K562 (cell line): ENCODE measurements at regions not wholly inside any gene's neighbourhood (a gene's known extent, or its start where the extent isn't known, plus 50 kb on each side); places are given as distances from the start of the nearest gene placed in this dataset.

ENCODE experiments used
- ATAC-seq: fragments of 200-7000 bp; cut with Tn5 transposase; 3 replicates; pipeline ENCODE4 v1.9.1; 2020; ENCODE audit warnings: moderate library complexity
- BruUV-seq: library from RNA; stranded (reverse); fragments of 400-500 nt; replicated peaks from 2 replicates; lab custom pipeline; 2021; lab: Mats Ljungman, UMichigan
- CTCF ChIA-PET: fragments of 300-600 bp; formaldehyde crosslinking; extraction: SDS; loops from one replicate; lab custom pipeline; 2021; ENCODE audit warnings: low intra/inter-chr PET ratio; lab: Yijun Ruan, JAX
- POLR2A ChIA-PET: fragments of 300-600, 350-650 bp; sonication (Branson Sonifier 250); formaldehyde crosslinking; extraction: SDS; loops from one replicate; lab custom pipeline; 2021; ENCODE audit warnings: antibody characterized with exemption, inconsistent platforms; lab: Yijun Ruan, JAX
- DNase-seq, 4 experiments: peaks; one replicate each; pipeline versions ENCODE4 v3.0.0 to v3.0.0-alpha.2; 2011 to 2018; ENCODE audit warnings: low spot score in 3 of 4, mixed read lengths in 3 of 4; ENCODE audit errors: extremely low read depth in 1 of 4
- FAIRE-seq: peaks from 2 replicates; lab custom pipeline; 2011; peaks lifted over from hg19 to GRCh38; lab: Jason Lieb, UNC
- H2AFZ ChIP-seq: 2 replicates; pipeline ENCODE4 v1.6.0; 2011; ENCODE audit warnings: low read depth, low read length, control low read depth, inconsistent platforms
- H3K27ac ChIP-seq: fragments of 200-600 bp; 3 replicates; pipeline ENCODE4 v1.8.0; 2011; ENCODE audit warnings: low read depth, mild to moderate bottlenecking, control low read depth, inconsistent platforms, low read length, moderate library complexity, mixed read lengths; ENCODE audit errors: extremely low read depth
- H3K27me3 ChIP-seq, 2 experiments: fragments of 300-600 bp in 1 of 2; 2 replicates in 1 of 2; 3 replicates in 1 of 2; pipeline versions ENCODE4 v1.6.0 to v1.8.0; 2011; ENCODE audit warnings: inconsistent platforms in 2 of 2, low read length in 2 of 2, mild to moderate bottlenecking in 1 of 2, mixed read lengths in 1 of 2, moderate library complexity in 1 of 2; ENCODE audit not compliant: control insufficient read depth in 2 of 2, insufficient read depth in 2 of 2
- H3K36me3 ChIP-seq: fragments of 300-600 bp; 3 replicates; pipeline ENCODE4 v1.8.0; 2011; ENCODE audit warnings: mild to moderate bottlenecking, low read length, inconsistent platforms; ENCODE audit not compliant: control insufficient read depth, insufficient read depth
- H3K4me1 ChIP-seq, 2 experiments: fragments of 200-600 bp in 1 of 2; replicated peaks in 1 of 2; 2 replicates in 1 of 2; 3 replicates in 1 of 2; pipeline versions ENCODE4 v1.5.1 to v1.8.0; 2011; ENCODE audit warnings: inconsistent platforms in 2 of 2, low read length in 2 of 2, mild to moderate bottlenecking in 1 of 2, mixed read lengths in 1 of 2, moderate library complexity in 1 of 2; ENCODE audit not compliant: control insufficient read depth in 2 of 2, insufficient read depth in 2 of 2
- H3K4me2 ChIP-seq: 2 replicates; pipeline ENCODE4 v1.6.1; 2011; ENCODE audit warnings: low read length, control low read depth, inconsistent platforms, mixed read lengths; ENCODE audit not compliant: insufficient read depth
- H3K4me3 ChIP-seq: fragments of 200-600 bp; sonication (generic), shearing (Covaris generic); 2 replicates; pipeline ENCODE4 v1.5.1; 2016; ENCODE audit warnings: control low read depth, inconsistent platforms
- H3K79me2 ChIP-seq: fragments of 200-600 bp; 3 replicates; pipeline ENCODE4 v1.8.0; 2011; ENCODE audit warnings: low read length, inconsistent platforms; ENCODE audit not compliant: control insufficient read depth, insufficient read depth
- H3K9ac ChIP-seq, 2 experiments: 2 replicates each; pipeline versions ENCODE4 v1.6.0 to v1.6.1; 2011; ENCODE audit warnings: low read depth in 2 of 2, low read length in 2 of 2, control low read depth in 1 of 2, inconsistent platforms in 1 of 2, mild to moderate bottlenecking in 1 of 2, mixed read lengths in 1 of 2; ENCODE audit not compliant: insufficient read depth in 1 of 2
- H3K9me1 ChIP-seq: one replicate; pipeline ENCODE4 v1.6.0; 2011; ENCODE audit warnings: inconsistent platforms, mild to moderate bottlenecking, low read length, moderate library complexity; ENCODE audit not compliant: control insufficient read depth, insufficient read depth
- H3K9me3 ChIP-seq: replicated peaks from 2 replicates; pipeline ENCODE4 v1.5.1; 2011; ENCODE audit warnings: low read depth, low read length, inconsistent platforms; ENCODE audit not compliant: control insufficient read depth, insufficient read depth
- H4K20me1 ChIP-seq: replicated peaks from 2 replicates; pipeline ENCODE4 v1.6.1; 2011; ENCODE audit warnings: low read length, inconsistent platforms, mixed read lengths; ENCODE audit not compliant: control insufficient read depth, insufficient read depth
- CHD4 ChIP-seq: fragments of 200-600 bp; sonication (generic); IDR thresholded peaks from 3 replicates; pipeline ENCODE4 v1.6.1; 2012; ENCODE audit warnings: low read depth, mild to moderate bottlenecking, mixed read lengths, low read length, inconsistent platforms; ENCODE audit not compliant: insufficient read depth, insufficient replicate concordance, poor library complexity, severe bottlenecking
- CXXC5 ChIP-seq: fragments of 250-450 bp; sonication (Bioruptor Pico); IDR thresholded peaks from 2 replicates; pipeline ENCODE4 v1.8.0; 2022; ENCODE audit warnings: inconsistent platforms, mild to moderate bottlenecking, moderate library complexity
- EHMT2 ChIP-seq: fragments of 450-650 bp; IDR thresholded peaks from 2 replicates; pipeline ENCODE4 v1.6.1; 2018; ENCODE audit warnings: antibody characterized with exemption
- FUS ChIP-seq: fragments of 200-400 bp; formaldehyde crosslinking; optimal IDR thresholded peaks from 2 replicates; pipeline ENCODE3; 2017; ENCODE audit warnings: low read depth, low read length
- MYNN ChIP-seq, 2 experiments: sonication (generic); formaldehyde crosslinking in 1 of 2; IDR thresholded peaks; 2 replicates each; pipeline versions ENCODE4 v1.5.0 to v1.6.1; 2016 to 2020; ENCODE audit warnings: antibody characterized with exemption in 1 of 2, missing genetic modification reagents in 1 of 2
- NCOA6 ChIP-seq: fragments of 450-650 bp; IDR thresholded peaks from 2 replicates; pipeline ENCODE4 v1.6.1; 2017; ENCODE audit warnings: mild to moderate bottlenecking
- RAD51 ChIP-seq: fragments of 450-650 bp; IDR thresholded peaks from 2 replicates; pipeline ENCODE4 v1.7.1; 2016; ENCODE audit warnings: low read depth, mild to moderate bottlenecking, borderline replicate concordance
- SIN3A ChIP-seq, 2 experiments: fragments of 150-350 bp in 1 of 2; IDR thresholded peaks; 2 replicates each; pipeline ENCODE4 v1.6.1; 2011 to 2016; ENCODE audit warnings: borderline replicate concordance in 2 of 2, low read depth in 2 of 2, low read length in 2 of 2, mild to moderate bottlenecking in 2 of 2, moderate library complexity in 2 of 2; ENCODE audit not compliant: control insufficient read depth in 1 of 2
- TEAD4 ChIP-seq, 2 experiments: sonication (generic) in 1 of 2; formaldehyde crosslinking in 1 of 2; IDR thresholded peaks; 2 replicates each; pipeline versions ENCODE4 v1.6.1 to v1.8.0; 2012 to 2022; ENCODE audit warnings: borderline replicate concordance in 1 of 2, inconsistent platforms in 1 of 2, low read length in 1 of 2, mild to moderate bottlenecking in 1 of 2, missing genetic modification reagents in 1 of 2
- ZNF445 ChIP-seq: fragments of 250-450 bp; sonication (Bioruptor Pico); IDR thresholded peaks from 2 replicates; pipeline ENCODE4 v1.4.0; 2020; ENCODE audit warnings: low read depth, mild to moderate bottlenecking, moderate library complexity
- WGBS: fragments of 100-300 bp; shearing (Covaris generic); methylation state at CpG from one replicate; pipeline ENCODE4 v1.1.6; 2016; ENCODE audit warnings: low coverage, mixed read lengths; ENCODE audit not compliant: insufficient coverage; ENCODE audit errors: missing lambda C conversion rate; 5-methylcytosine and 5-hydroxymethylcytosine counted together
- in situ Hi-C: fragments of 300-500 bp; cut with MboI; formaldehyde crosslinking; loops from 4 replicates; pipeline ENCODE4 v1.15.0; 2018; ENCODE audit warnings: inconsistent platforms, mixed read lengths
- intact Hi-C: fragments of 100-400 bp; cut with micrococcal nuclease; formaldehyde crosslinking; loops from 2 replicates; pipeline ENCODE4 v1.14.2; 2022
- TF ChIP-seq, protein P1 (sequence below): fragments of 200-400 bp; formaldehyde crosslinking; IDR thresholded peaks from 2 replicates; pipeline ENCODE4 v1.6.1; 2017; ENCODE audit warnings: mild to moderate bottlenecking, low read depth, low read length, moderate library complexity

DNA sequence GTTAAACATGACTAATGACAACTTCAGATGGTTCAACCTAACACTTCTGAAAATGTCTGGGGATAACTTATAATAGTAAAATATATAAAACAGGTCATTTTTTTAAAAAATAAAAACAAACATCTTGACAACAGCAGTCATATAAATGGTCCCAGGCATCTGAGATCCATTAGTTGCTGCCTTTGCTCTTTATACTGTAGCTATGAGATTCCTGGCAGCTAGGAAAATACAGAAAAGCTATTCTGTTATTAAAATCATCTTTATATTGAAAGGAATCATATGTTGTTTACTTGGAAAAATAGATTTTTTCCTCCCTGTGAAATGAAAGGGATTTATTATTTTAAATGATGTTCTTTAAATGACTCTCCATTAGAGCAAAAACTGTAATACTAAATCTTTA, 55.7 kb upstream of the DEUP1 start (continued):
- TF ChIP-seq, protein P1, sequence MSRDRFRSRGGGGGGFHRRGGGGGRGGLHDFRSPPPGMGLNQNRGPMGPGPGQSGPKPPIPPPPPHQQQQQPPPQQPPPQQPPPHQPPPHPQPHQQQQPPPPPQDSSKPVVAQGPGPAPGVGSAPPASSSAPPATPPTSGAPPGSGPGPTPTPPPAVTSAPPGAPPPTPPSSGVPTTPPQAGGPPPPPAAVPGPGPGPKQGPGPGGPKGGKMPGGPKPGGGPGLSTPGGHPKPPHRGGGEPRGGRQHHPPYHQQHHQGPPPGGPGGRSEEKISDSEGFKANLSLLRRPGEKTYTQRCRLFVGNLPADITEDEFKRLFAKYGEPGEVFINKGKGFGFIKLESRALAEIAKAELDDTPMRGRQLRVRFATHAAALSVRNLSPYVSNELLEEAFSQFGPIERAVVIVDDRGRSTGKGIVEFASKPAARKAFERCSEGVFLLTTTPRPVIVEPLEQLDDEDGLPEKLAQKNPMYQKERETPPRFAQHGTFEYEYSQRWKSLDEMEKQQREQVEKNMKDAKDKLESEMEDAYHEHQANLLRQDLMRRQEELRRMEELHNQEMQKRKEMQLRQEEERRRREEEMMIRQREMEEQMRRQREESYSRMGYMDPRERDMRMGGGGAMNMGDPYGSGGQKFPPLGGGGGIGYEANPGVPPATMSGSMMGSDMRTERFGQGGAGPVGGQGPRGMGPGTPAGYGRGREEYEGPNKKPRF: no peak

DNA sequence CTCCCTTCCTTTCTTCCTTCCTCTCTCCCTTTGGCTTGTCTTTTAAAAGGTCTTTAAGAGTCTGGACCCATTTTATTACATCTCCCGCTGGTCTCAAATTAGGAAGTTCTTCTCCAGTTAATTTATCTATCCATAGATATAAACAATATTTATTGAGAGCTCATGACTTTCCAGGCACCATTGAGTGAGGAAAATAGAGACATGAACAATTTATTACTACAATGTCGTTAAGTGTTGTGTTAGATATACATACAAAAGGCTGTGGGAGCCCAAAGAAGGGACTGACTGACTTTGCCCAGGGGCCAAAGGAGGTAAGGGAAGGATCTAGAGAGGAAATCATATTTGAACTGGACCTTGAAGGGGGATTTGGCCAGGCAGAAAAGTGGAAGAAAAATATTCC, 51.6 kb upstream of the DEUP1 start:
- H3K4me1 ChIP-seq: no peaks in the 10 kb centered on the region
- CTCF ChIA-PET: no interaction called here
- no peak for DNase-seq
- H3K36me3 ChIP-seq: no peaks in the 10 kb centered on the region
- in situ Hi-C loops: no loop called here
- TF ChIP-seq TEAD4 (IDR thresholded peaks at IDR 0.05; ENCODE audit: low read length) (no peak), TEAD4 (CRISPR knock-in tag; IDR thresholded peaks at IDR 0.05; ENCODE audit: borderline replicate concordance) (no peak), CXXC5 (CRISPR knock-in tag) (no peak), SIN3A (IDR thresholded peaks at IDR 0.05; ENCODE audit: borderline replicate concordance in 2 of 2, control insufficient read depth in 1 of 2, low read depth in 2 of 2, low read length in 2 of 2) (no peak), RAD51 (no peak), EHMT2 (no peak), ZNF445 (no peak), MYNN (IDR thresholded peaks at IDR 0.05) (no peak), MYNN (CRISPR knock-in tag; IDR thresholded peaks at IDR 0.05) (no peak), FUS (no peak), NCOA6 (no peak), CHD4 (no peak)
- ATAC-seq: no peak
- FAIRE-seq: no peak
- H2AFZ ChIP-seq: no peak overlapping the region
- H3K9ac ChIP-seq: no peak overlapping the region
- H3K79me2 ChIP-seq: no peaks in the 10 kb centered on the region
- H3K4me3 ChIP-seq: no peak overlapping the region
- no peaks in the 10 kb centered on the region for H3K9me3 ChIP-seq
- H3K4me2 ChIP-seq: no peak overlapping the region
- intact Hi-C loops: no loop called here
- H3K27me3 ChIP-seq: no peaks in the 10 kb centered on the region
- no TSS peak for BruUV-seq
- POLR2A ChIA-PET: no interaction called here
- H3K27ac ChIP-seq: no peak overlapping the region
- WGBS: 8% methylated on average over 2 of the region's 2 CpGs
- no peaks in the 10 kb centered on the region for H3K9me1 ChIP-seq
- no peaks in the 10 kb centered on the region for H4K20me1 ChIP-seq
